GM23338 (cell line): ENCODE measurements at regions not wholly inside any gene's neighbourhood (a gene's known extent, or its start where the extent isn't known, plus 50 kb on each side); places are given as distances from the start of the nearest gene placed in this dataset.

Experiments used
- ATAC-seq: fragments of 200-7000 bp; cut with Tn5 transposase; 3 replicates; pipeline ENCODE4 v1.9.1; 2020
- DNase-seq: peaks from one replicate; pipeline ENCODE4 v3.0.0-alpha.2; 2015; ENCODE audit warnings: low spot score
- H2AFZ ChIP-seq: fragments of 200-600 bp; sonication (generic); 2 replicates; pipeline ENCODE4 v1.8.0; 2016; ENCODE audit warnings: antibody characterized with exemption, mild to moderate bottlenecking, moderate library complexity
- H3F3A ChIP-seq: fragments of 200-600 bp; sonication (generic); replicated peaks from 2 replicates; pipeline ENCODE4 v1.8.0; 2017; ENCODE audit warnings: antibody characterized with exemption, mixed run types, low read depth
- H3K27ac ChIP-seq: fragments of 200-600 bp; sonication (generic); 2 replicates; pipeline ENCODE4 v1.6.1; 2016; ENCODE audit warnings: low read depth
- H3K27me3 ChIP-seq: fragments of 200-600 bp; sonication (generic); 2 replicates; pipeline ENCODE4 v1.8.0; 2016; ENCODE audit warnings: mild to moderate bottlenecking, mixed run types, moderate library complexity; ENCODE audit not compliant: insufficient read depth
- H3K36me3 ChIP-seq: fragments of 200-600 bp; sonication (generic); 2 replicates; pipeline ENCODE4 v1.8.0; 2016; ENCODE audit warnings: mild to moderate bottlenecking; ENCODE audit not compliant: insufficient read depth
- H3K4me1 ChIP-seq: fragments of 200-600 bp; sonication (generic); 2 replicates; pipeline ENCODE4 v1.8.0; 2016; ENCODE audit warnings: mild to moderate bottlenecking, moderate library complexity; ENCODE audit not compliant: insufficient read depth
- H3K4me2 ChIP-seq: fragments of 200-600 bp; sonication (generic); 2 replicates; pipeline ENCODE4 v1.7.1; 2017; ENCODE audit warnings: mixed run types
- H3K4me3 ChIP-seq: fragments of 200-600 bp; sonication (generic); 2 replicates; pipeline ENCODE4 v1.6.1; 2016; ENCODE audit warnings: mixed run types
- H3K79me2 ChIP-seq: fragments of 200-600 bp; sonication (generic); replicated peaks from 2 replicates; pipeline ENCODE4 v1.8.0; 2017; ENCODE audit warnings: mild to moderate bottlenecking; ENCODE audit not compliant: insufficient read depth
- H3K9me2 ChIP-seq: fragments of 200-600 bp; sonication (generic); 2 replicates; pipeline ENCODE4 v1.8.0; 2017; ENCODE audit not compliant: insufficient read depth
- H4K20me1 ChIP-seq: fragments of 200-600 bp; sonication (generic); replicated peaks from 2 replicates; pipeline ENCODE4 v1.8.0; 2017; ENCODE audit warnings: mild to moderate bottlenecking; ENCODE audit not compliant: insufficient read depth
- H3K27ac Mint-ChIP-seq: 2 replicates; pipeline ENCODE4 v1.8.0; 2020; ENCODE audit warnings: inconsistent platforms, mild to moderate bottlenecking, moderate library complexity, mixed read lengths
- H3K27me3 Mint-ChIP-seq: 3 replicates; pipeline ENCODE4 v1.8.0; 2022; ENCODE audit warnings: low read depth, mild to moderate bottlenecking, moderate library complexity, mixed read lengths, inconsistent platforms; ENCODE audit not compliant: insufficient read depth, poor library complexity
- H3K36me3 Mint-ChIP-seq: 3 replicates; pipeline ENCODE4 v1.8.0; 2021; ENCODE audit warnings: low read depth, mild to moderate bottlenecking, inconsistent platforms, moderate library complexity, mixed read lengths
- H3K4me1 Mint-ChIP-seq: 3 replicates; pipeline ENCODE4 v1.8.0; 2020; ENCODE audit warnings: mild to moderate bottlenecking, inconsistent platforms, mixed read lengths
- H3K4me3 Mint-ChIP-seq: 3 replicates; pipeline ENCODE4 v1.8.0; 2021; ENCODE audit warnings: moderate library complexity, mild to moderate bottlenecking, inconsistent platforms, mixed read lengths
- H3K9me3 Mint-ChIP-seq: 3 replicates; pipeline ENCODE4 v1.8.0; 2020; ENCODE audit warnings: moderate library complexity, mild to moderate bottlenecking, inconsistent platforms, mixed read lengths
- ETS1 ChIP-seq: IDR thresholded peaks from 2 replicates; pipeline ENCODE4 v1.6.1; 2016; ENCODE audit warnings: antibody characterized with exemption
- JUNB ChIP-seq: IDR thresholded peaks from one replicate; pipeline ENCODE4 v1.6.1; 2016; ENCODE audit warnings: antibody characterized with exemption; ENCODE audit not compliant: unreplicated experiment
- REST ChIP-seq: IDR thresholded peaks from one replicate; pipeline ENCODE4 v1.6.1; 2018; ENCODE audit warnings: antibody characterized with exemption; ENCODE audit not compliant: unreplicated experiment
- TF ChIP-seq, protein P1 (sequence below): fragments of 250-450 bp; sonication (Bioruptor Pico); IDR thresholded peaks from 2 replicates; pipeline ENCODE4 v1.5.0; 2020; ENCODE audit warnings: mild to moderate bottlenecking, moderate library complexity

DNA sequence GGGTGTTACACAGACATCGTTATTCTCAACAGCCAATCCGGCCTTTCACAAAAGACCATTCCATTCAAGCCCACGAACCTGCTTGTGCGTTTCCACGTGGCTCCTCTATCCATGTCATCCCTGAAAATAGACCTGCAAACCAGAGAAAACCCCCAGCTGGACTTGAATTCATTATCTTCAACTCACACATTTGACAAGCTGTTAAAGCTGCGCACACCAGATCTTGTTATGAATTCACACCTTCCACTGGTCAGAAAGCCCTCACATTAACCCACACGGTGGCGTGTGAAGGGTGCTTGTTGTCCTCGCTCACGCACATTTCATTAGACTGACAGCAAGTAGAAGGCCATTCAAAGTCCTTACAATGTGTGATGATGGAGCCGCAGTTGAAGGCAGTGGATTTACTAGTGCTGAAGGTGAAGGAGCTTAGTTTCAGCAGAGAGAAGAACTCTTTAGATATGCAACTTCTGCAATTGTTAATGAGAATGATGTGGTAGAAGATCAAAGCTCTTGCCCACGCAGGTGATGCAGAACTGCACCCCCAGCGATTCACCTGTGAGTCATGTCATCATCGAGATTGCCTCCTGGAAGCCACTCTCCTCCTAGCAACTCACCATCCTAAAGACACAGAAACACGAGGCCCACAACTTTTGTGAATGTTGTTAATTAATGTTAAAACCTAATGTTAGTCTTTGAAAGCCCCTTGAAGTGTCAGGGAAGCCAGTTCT is 224.8 kb upstream of the SOX11 start (continued):
- TF ChIP-seq REST (no peak), JUNB (no peak)
- TF ChIP-seq, protein P1, sequence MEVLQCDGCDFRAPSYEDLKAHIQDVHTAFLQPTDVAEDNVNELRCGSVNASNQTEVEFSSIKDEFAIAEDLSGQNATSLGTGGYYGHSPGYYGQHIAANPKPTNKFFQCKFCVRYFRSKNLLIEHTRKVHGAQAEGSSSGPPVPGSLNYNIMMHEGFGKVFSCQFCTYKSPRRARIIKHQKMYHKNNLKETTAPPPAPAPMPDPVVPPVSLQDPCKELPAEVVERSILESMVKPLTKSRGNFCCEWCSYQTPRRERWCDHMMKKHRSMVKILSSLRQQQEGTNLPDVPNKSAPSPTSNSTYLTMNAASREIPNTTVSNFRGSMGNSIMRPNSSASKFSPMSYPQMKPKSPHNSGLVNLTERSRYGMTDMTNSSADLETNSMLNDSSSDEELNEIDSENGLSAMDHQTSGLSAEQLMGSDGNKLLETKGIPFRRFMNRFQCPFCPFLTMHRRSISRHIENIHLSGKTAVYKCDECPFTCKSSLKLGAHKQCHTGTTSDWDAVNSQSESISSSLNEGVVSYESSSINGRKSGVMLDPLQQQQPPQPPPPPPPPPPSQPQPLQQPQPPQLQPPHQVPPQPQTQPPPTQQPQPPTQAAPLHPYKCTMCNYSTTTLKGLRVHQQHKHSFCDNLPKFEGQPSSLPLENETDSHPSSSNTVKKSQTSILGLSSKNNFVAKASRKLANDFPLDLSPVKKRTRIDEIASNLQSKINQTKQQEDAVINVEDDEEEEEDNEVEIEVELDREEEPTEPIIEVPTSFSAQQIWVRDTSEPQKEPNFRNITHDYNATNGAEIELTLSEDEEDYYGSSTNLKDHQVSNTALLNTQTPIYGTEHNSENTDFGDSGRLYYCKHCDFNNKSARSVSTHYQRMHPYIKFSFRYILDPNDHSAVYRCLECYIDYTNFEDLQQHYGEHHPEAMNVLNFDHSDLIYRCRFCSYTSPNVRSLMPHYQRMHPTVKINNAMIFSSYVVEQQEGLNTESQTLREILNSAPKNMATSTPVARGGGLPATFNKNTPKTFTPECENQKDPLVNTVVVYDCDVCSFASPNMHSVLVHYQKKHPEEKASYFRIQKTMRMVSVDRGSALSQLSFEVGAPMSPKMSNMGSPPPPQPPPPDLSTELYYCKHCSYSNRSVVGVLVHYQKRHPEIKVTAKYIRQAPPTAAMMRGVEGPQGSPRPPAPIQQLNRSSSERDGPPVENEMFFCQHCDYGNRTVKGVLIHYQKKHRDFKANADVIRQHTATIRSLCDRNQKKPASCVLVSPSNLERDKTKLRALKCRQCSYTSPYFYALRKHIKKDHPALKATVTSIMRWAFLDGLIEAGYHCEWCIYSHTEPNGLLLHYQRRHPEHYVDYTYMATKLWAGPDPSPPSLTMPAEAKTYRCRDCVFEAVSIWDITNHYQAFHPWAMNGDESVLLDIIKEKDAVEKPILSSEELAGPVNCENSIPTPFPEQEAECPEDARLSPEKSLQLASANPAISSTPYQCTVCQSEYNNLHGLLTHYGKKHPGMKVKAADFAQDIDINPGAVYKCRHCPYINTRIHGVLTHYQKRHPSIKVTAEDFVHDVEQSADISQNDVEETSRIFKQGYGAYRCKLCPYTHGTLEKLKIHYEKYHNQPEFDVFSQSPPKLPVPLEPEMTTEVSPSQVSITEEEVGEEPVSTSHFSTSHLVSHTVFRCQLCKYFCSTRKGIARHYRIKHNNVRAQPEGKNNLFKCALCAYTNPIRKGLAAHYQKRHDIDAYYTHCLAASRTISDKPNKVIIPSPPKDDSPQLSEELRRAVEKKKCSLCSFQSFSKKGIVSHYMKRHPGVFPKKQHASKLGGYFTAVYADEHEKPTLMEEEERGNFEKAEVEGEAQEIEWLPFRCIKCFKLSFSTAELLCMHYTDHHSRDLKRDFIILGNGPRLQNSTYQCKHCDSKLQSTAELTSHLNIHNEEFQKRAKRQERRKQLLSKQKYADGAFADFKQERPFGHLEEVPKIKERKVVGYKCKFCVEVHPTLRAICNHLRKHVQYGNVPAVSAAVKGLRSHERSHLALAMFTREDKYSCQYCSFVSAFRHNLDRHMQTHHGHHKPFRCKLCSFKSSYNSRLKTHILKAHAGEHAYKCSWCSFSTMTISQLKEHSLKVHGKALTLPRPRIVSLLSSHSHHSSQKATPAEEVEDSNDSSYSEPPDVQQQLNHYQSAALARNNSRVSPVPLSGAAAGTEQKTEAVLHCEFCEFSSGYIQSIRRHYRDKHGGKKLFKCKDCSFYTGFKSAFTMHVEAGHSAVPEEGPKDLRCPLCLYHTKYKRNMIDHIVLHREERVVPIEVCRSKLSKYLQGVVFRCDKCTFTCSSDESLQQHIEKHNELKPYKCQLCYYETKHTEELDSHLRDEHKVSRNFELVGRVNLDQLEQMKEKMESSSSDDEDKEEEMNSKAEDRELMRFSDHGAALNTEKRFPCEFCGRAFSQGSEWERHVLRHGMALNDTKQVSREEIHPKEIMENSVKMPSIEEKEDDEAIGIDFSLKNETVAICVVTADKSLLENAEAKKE (CRISPR knock-in tag): no peak

DNA sequence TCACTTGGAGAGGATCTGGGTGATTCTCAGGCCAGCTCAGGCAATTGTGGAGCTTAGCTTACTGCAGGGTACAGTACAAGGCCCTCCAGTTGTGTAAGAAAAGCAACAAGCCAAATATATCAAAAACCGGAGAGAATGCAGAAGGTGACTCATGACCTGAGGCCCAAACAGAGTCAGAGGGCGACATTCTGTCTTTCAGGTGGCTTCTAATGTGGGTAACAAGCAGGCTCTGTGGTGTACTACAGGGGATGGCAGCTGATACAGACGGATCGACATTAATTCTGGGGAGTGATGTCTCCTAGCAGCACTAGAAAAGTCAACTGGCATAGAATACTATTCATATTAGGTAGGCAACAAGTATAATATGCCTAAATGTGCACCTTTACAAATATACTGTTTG is 219.5 kb upstream of the SOX11 start:
- no peak overlapping the region for H3K27ac ChIP-seq
- Mint-ChIP-seq H3K4me3 (no peak overlapping the region), H3K36me3 (peaks cover 6% of the 10 kb centered on the region; the same call in 1 of the 3 replicates), H3K27ac (no peak overlapping the region), H3K9me3 (peaks cover 73% of the 10 kb centered on the region), H3K4me1 (peaks cover 4% of the 10 kb centered on the region), H3K27me3 (peaks cover 2% of the 10 kb centered on the region)
- no peak overlapping the region for H2AFZ ChIP-seq
- DNase-seq (no peak), ATAC-seq (no peak)
- no peaks in the 10 kb centered on the region for H3F3A ChIP-seq
- no peaks in the 10 kb centered on the region for H3K27me3 ChIP-seq
- TF ChIP-seq JUNB (no peak), ETS1 (no peak)
- no peak overlapping the region for H3K4me2 ChIP-seq
- H3K79me2 ChIP-seq: no peaks in the 10 kb centered on the region
- H3K36me3 ChIP-seq: no peaks in the 10 kb centered on the region
- no peaks in the 10 kb centered on the region for H4K20me1 ChIP-seq
- no peak overlapping the region for H3K4me3 ChIP-seq
- no peaks in the 10 kb centered on the region for H3K9me2 ChIP-seq
- no peaks in the 10 kb centered on the region for H3K4me1 ChIP-seq
